ENCODE measurements at regions not wholly inside any gene's neighbourhood (a gene's known extent, or its start where the extent isn't known, plus 50 kb on each side); places are given as distances from the start of the nearest gene placed in this dataset.

GRCh38 chr2:3094999-3095958, 282.3 kb downstream of the EIPR1 start:
- no peak for DNase-seq (ENCODE audit: low read depth)
- TF ChIP-seq, protein P1, sequence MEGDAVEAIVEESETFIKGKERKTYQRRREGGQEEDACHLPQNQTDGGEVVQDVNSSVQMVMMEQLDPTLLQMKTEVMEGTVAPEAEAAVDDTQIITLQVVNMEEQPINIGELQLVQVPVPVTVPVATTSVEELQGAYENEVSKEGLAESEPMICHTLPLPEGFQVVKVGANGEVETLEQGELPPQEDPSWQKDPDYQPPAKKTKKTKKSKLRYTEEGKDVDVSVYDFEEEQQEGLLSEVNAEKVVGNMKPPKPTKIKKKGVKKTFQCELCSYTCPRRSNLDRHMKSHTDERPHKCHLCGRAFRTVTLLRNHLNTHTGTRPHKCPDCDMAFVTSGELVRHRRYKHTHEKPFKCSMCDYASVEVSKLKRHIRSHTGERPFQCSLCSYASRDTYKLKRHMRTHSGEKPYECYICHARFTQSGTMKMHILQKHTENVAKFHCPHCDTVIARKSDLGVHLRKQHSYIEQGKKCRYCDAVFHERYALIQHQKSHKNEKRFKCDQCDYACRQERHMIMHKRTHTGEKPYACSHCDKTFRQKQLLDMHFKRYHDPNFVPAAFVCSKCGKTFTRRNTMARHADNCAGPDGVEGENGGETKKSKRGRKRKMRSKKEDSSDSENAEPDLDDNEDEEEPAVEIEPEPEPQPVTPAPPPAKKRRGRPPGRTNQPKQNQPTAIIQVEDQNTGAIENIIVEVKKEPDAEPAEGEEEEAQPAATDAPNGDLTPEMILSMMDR (conservative IDR thresholded peaks at IDR 0.05; ENCODE audit: low read depth, low read length): no peak
- H3K4me3 ChIP-seq (ENCODE audit: low read depth, low read length): no peak overlapping the region

- TF ChIP-seq, protein P1 (conservative IDR thresholded peaks at IDR 0.05; ENCODE audit: low read depth, low read length): no peak
- H3K4me3 ChIP-seq (ENCODE audit: low read depth, low read length): no peak overlapping the region
- DNase-seq (ENCODE audit: low read depth): no peak
Measured at GRCh38 chr2:3094318-3094717, 283.3 kb downstream of the EIPR1 start.

GRCh38 chr2:3091696-3092095, 285.9 kb downstream of the EIPR1 start:
- H3K4me3 ChIP-seq (ENCODE audit: low read depth, low read length): no peak overlapping the region
- TF ChIP-seq, protein P1 (conservative IDR thresholded peaks at IDR 0.05; ENCODE audit: low read depth, low read length): no peak
- no peak for DNase-seq (ENCODE audit: low read depth)

GRCh38 chr2:3082705-3083104, 294.9 kb downstream of the EIPR1 start:
- H3K4me3 ChIP-seq (ENCODE audit: low read depth, low read length): no peak overlapping the region
- DNase-seq (ENCODE audit: low read depth): no peak
- TF ChIP-seq, protein P1 (conservative IDR thresholded peaks at IDR 0.05; ENCODE audit: low read depth, low read length): no peak

- TF ChIP-seq, protein P1 (conservative IDR thresholded peaks at IDR 0.05; ENCODE audit: low read depth, low read length): no peak
- H3K4me3 ChIP-seq (ENCODE audit: low read depth, low read length): no peak overlapping the region
- no peak for DNase-seq (ENCODE audit: low read depth)
Measured at GRCh38 chr2:3079959-3080948, 297.4 kb downstream of the EIPR1 start.

GRCh38 chr2:3079466-3079865, 298.2 kb downstream of the EIPR1 start:
- no peak for DNase-seq (ENCODE audit: low read depth)
- TF ChIP-seq, protein P1 (conservative IDR thresholded peaks at IDR 0.05; ENCODE audit: low read depth, low read length): no peak

More at GRCh38 chr2:3079466-3079865, 298.2 kb downstream of the EIPR1 start:
- H3K4me3 ChIP-seq (ENCODE audit: low read depth, low read length): no peak overlapping the region

All from choroid plexus epithelial cell (primary cell).